ENCODE measurements at regions not wholly inside any gene's neighbourhood (a gene's known extent, or its start where the extent isn't known, plus 50 kb on each side); places are given as distances from the start of the nearest gene placed in this dataset.

GRCh38 chr18:49701190-49701589 lies 112.1 kb downstream of the ACAA2 start:
- Histone ChIP-seq H4K8ac (ENCODE audit: extremely low read depth, insufficient read depth, low read length) (no peak overlapping the region), H2AFZ (ENCODE audit: low read length) (no peak overlapping the region), H2BK12ac (ENCODE audit: low read depth, low read length) (no peak overlapping the region), H2BK20ac (ENCODE audit: low read length) (no peak overlapping the region), H3K4ac (replicated peaks; ENCODE audit: insufficient read length, low read depth, low read length) (no peak overlapping the region), H3K56ac (replicated peaks; ENCODE audit: insufficient read length, low read depth, low read length) (no peak overlapping the region), H3K4me3 (ENCODE audit: extremely low read depth in 1 of 4, insufficient read depth in 2 of 4, low read depth in 3 of 4, low read length in 4 of 4) (no peak overlapping the region), H3K23me2 (ENCODE audit: low read depth, low read length) (no peaks in the 10 kb centered on the region), H2BK5ac (ENCODE audit: low read depth, low read length) (no peak overlapping the region), H3K14ac (ENCODE audit: insufficient read length) (no peak overlapping the region), H3K4me2 (ENCODE audit: insufficient read depth in 1 of 2, low read depth in 2 of 2, low read length in 2 of 2) (no peak overlapping the region), H3K23ac (ENCODE audit: insufficient read length) (no peak overlapping the region), H3K27me3 (replicated peaks in 1 of 4; ENCODE audit: control insufficient read depth in 3 of 4, extremely low read depth in 1 of 4, insufficient read depth in 3 of 4, low read length in 3 of 4) (no peaks in the 10 kb centered on the region), H2AK5ac (ENCODE audit: low read depth, low read length) (no peak overlapping the region), H3K4me1 (replicated peaks in 1 of 4; ENCODE audit: control insufficient read depth in 3 of 4, insufficient read depth in 4 of 4, low read length in 3 of 4) (peaks cover 6 to 11% (median 8%) of the 10 kb centered on the region in 4 experiments), H3K27ac (ENCODE audit: low read depth, low read length) (no peak overlapping the region), H3K18ac (ENCODE audit: extremely low read depth, low read length) (no peak overlapping the region), H3K36me3 (ENCODE audit: control insufficient read depth in 2 of 4, insufficient read depth in 4 of 4, low read length in 3 of 4) (no peaks in the 10 kb centered on the region), H4K91ac (replicated peaks; ENCODE audit: insufficient read length, low read length) (no peak overlapping the region), H2BK120ac (replicated peaks; ENCODE audit: low read depth, low read length) (no peak overlapping the region), H3K9me3 (ENCODE audit: insufficient read depth in 2 of 2, low read depth in 1 of 2, low read length in 1 of 2) (no peaks in the 10 kb centered on the region), H3K9ac (replicated peaks in 1 of 4; ENCODE audit: extremely low read depth in 1 of 4, low read depth in 3 of 4, low read length in 3 of 4) (no peak overlapping the region), H3K79me1 (ENCODE audit: low read depth, low read length) (no peaks in the 10 kb centered on the region), H4K20me1 (replicated peaks in 1 of 2; ENCODE audit: control insufficient read depth in 1 of 2, insufficient read depth in 2 of 2, low read length in 2 of 2) (no peaks in the 10 kb centered on the region), H4K5ac (ENCODE audit: insufficient read length, low read depth, low read length) (no peak overlapping the region), H3K79me2 (ENCODE audit: control insufficient read depth in 1 of 2, insufficient read depth in 2 of 2, low read length in 2 of 2) (no peaks in the 10 kb centered on the region), H2BK15ac (ENCODE audit: low read length) (no peak overlapping the region)
- ChIA-PET CTCF (ENCODE audit: partially characterized antibody) (interaction anchor here (0.7 to 1.6 kb wide), 6 partner anchors 26 to 191 kb away, joined by 3 to 4 read pairs (median 3); no protein-coding TSS in a partner anchor), POLR2A (ENCODE audit: partially characterized antibody) (no interaction called here)
- DNase-seq (ENCODE audit: low read depth in 1 of 2, low spot score in 2 of 2) (no peak), FAIRE-seq (no peak)
- 84% methylated on average over 5 of the region's 5 CpGs; no CpG with 5 or more reads in 1 of the 2 experiments for WGBS, 2 experiments (ENCODE audit: extremely low coverage in 1 of 2, insufficient coverage in 1 of 2, insufficient read length in 1 of 2, insufficient replicate concordance in 2 of 2, low coverage in 1 of 2, low lambda C conversion rate in 2 of 2, missing lambda C conversion rate in 1 of 2)
- TF ChIP-seq SAP30 (IDR thresholded peaks at IDR 0.05; ENCODE audit: insufficient read depth, insufficient replicate concordance, low read length) (no peak), KDM4A (IDR thresholded peaks at IDR 0.05; ENCODE audit: low read depth, low read length, severe bottlenecking) (no peak), GTF2F1 (IDR thresholded peaks at IDR 0.05; ENCODE audit: borderline replicate concordance, low read depth, low read length) (no peak), POU5F1 (IDR thresholded peaks at IDR 0.05; ENCODE audit: low read depth, low read length) (no peak), KDM1A (IDR thresholded peaks at IDR 0.05; ENCODE audit: borderline replicate concordance, low read length) (no peak), RAD21 (IDR thresholded peaks at IDR 0.05 in 1 of 2, conservative IDR thresholded peaks at IDR 0.05 in 1 of 2; ENCODE audit: low read depth in 2 of 2, low read length in 2 of 2) (no peak), CTBP2 (IDR thresholded peaks at IDR 0.05; ENCODE audit: borderline replicate concordance, insufficient read depth, insufficient read length, low read length) (no peak), NRF1 (IDR thresholded peaks at IDR 0.05; ENCODE audit: low read depth, low read length) (no peak), ZNF274 (IDR thresholded peaks at IDR 0.05; ENCODE audit: borderline replicate concordance, extremely low read depth, low read length) (no peak), RFX5 (IDR thresholded peaks at IDR 0.05; ENCODE audit: borderline replicate concordance, low read depth, low read length) (no peak)
- TF ChIP-seq, protein P1, sequence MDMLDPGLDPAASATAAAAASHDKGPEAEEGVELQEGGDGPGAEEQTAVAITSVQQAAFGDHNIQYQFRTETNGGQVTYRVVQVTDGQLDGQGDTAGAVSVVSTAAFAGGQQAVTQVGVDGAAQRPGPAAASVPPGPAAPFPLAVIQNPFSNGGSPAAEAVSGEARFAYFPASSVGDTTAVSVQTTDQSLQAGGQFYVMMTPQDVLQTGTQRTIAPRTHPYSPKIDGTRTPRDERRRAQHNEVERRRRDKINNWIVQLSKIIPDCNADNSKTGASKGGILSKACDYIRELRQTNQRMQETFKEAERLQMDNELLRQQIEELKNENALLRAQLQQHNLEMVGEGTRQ (IDR thresholded peaks at IDR 0.05; ENCODE audit: low read length), result no peak
- TF ChIP-seq, protein P2, sequence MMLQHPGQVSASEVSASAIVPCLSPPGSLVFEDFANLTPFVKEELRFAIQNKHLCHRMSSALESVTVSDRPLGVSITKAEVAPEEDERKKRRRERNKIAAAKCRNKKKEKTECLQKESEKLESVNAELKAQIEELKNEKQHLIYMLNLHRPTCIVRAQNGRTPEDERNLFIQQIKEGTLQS (IDR thresholded peaks at IDR 0.05; ENCODE audit: insufficient read depth, low read depth, low read length), result no peak

All from H1 (cell line).